ENCODE measurements at regions not wholly inside any gene's neighbourhood (a gene's known extent, or its start where the extent isn't known, plus 50 kb on each side); places are given as distances from the start of the nearest gene placed in this dataset.

GRCh38 chr17:5789528-5789927 lies 205.2 kb upstream of the NLRP1 start:
- no peak for DNase-seq

- no peak for DNase-seq
Observed at GRCh38 chr17:5793157-5793556, 208.8 kb upstream of the NLRP1 start.

- no peak for DNase-seq
Observed at GRCh38 chr17:5793899-5794298, 209.6 kb upstream of the NLRP1 start.

GRCh38 chr17:5794385-5794784 lies 210.1 kb upstream of the NLRP1 start:
- DNase-seq, result no peak

GRCh38 chr17:5794881-5795506 lies 210.7 kb upstream of the NLRP1 start:
- DNase-seq, result no peak

- no peak for DNase-seq
Observed at GRCh38 chr17:5797447-5798050, 213.2 kb upstream of the NLRP1 start.

GRCh38 chr17:5798094-5798493 lies 213.8 kb upstream of the NLRP1 start:
- no peak for DNase-seq

- no peak for DNase-seq
Observed at GRCh38 chr17:5800131-5800530, 215.8 kb upstream of the NLRP1 start.

GRCh38 chr17:5800646-5801045 lies 216.3 kb upstream of the NLRP1 start:
- no peak for DNase-seq

- no peak for DNase-seq
Observed at GRCh38 chr17:5804251-5804650, 219.9 kb upstream of the NLRP1 start.

GRCh38 chr17:5809056-5809455 lies 224.7 kb upstream of the NLRP1 start:
- DNase-seq, result no peak

GRCh38 chr17:5809580-5810188 lies 225.4 kb upstream of the NLRP1 start:
- DNase-seq, result no peak

GRCh38 chr17:5812590-5812989 lies 228.3 kb upstream of the NLRP1 start:
- DNase-seq, result no peak

GRCh38 chr17:5813357-5813756 lies 229.0 kb upstream of the NLRP1 start:
- DNase-seq, result no peak

GRCh38 chr17:5815396-5815795 lies 231.1 kb upstream of the NLRP1 start:
- no peak for DNase-seq

GRCh38 chr17:5816491-5817070 lies 232.3 kb upstream of the NLRP1 start:
- DNase-seq, result no peak

- no peak for DNase-seq
Observed at GRCh38 chr17:5817475-5818395, 233.4 kb upstream of the NLRP1 start.

GRCh38 chr17:5819396-5819795 lies 235.1 kb upstream of the NLRP1 start:
- no peak for DNase-seq

- no peak for DNase-seq
Observed at GRCh38 chr17:5819921-5820685, 235.8 kb upstream of the NLRP1 start.

GRCh38 chr17:5820721-5821456 lies 236.6 kb upstream of the NLRP1 start:
- peak; percentile 26 for DNase-seq

- no peak for DNase-seq
Observed at GRCh38 chr17:5821803-5822202, 237.5 kb upstream of the NLRP1 start.
